ENCODE measurements at regions not wholly inside any gene's neighbourhood (a gene's known extent, or its start where the extent isn't known, plus 50 kb on each side); places are given as distances from the start of the nearest gene placed in this dataset.

DNA sequence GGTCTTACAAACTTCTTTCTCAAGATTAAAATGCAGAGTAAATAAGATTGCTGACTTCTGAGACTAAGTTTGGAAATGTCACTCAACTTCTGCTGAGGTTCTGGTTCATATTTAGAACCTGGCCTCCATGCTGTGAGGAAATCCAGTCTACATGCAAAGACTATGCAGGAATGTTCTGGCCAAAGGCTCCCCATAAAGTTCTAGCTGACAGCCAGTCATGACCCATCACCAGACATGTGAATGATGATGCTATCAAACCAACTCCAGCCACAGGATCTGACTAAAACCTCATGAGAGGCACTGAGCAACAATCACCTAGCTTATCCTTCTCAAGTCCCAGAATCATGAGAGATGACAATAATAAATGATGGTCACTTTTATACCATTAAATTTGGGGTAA is 935.1 kb upstream of the MAP3K7 start:
- no peak for DNase-seq (ENCODE audit: low spot score)

DNA sequence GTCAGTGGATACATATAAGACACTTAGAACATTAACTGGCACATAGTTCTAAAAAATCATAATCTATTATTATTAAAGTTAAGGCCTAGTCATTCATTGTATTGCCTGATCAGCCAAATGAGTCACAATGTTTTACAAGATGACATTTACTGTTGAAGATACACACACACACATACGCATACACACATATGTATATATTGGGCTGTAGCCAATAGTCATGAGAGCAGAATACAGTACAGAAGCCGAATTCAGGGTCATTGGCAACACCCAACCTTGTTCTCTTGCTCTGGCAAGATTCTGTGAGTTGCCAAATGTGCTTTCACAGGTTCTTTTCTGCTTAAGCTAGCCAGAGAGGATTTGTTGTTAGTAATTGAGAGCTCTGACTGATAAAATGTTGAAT is 922.8 kb upstream of the MAP3K7 start:
- DNase-seq (ENCODE audit: low spot score), result no peak

DNA sequence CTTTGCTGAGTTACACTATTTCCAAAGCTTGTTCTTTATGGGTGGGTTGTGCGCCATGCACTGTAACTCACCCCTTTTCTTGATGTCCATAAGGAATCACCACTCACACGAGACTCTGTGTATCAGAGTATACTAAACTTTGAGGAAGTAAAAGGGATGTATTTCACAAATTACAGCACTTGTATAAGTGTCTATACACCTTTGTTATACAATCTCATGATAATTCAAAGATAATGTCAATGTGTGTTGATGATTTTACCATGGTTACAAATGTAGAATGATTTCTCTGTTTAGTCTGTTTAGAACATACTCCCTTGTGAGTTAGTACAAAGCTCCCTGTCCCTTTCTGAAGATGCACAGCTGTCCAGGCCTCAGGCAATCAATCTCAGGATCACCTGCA is 922.2 kb upstream of the MAP3K7 start:
- no peak for DNase-seq (ENCODE audit: low spot score)

DNA sequence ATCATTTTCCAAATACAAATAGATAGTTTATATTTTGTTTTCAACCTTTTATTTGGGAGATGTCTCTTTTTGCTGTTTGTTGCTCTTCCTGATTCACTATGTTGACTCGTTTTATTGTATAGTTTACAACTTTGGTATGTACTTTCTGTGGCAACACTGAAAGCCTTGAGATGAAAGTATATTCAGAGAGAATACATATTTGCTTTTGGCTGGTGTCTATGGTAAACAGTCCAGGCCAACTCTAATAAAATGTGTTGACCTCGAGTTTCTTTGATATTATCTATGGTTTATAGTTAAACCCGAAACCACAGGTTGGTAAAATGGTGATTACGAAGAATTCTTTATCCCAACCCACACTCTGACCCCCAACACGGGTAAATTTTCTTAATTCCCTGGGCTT is 919.6 kb upstream of the MAP3K7 start:
- no peak for DNase-seq (ENCODE audit: low spot score)

DNA sequence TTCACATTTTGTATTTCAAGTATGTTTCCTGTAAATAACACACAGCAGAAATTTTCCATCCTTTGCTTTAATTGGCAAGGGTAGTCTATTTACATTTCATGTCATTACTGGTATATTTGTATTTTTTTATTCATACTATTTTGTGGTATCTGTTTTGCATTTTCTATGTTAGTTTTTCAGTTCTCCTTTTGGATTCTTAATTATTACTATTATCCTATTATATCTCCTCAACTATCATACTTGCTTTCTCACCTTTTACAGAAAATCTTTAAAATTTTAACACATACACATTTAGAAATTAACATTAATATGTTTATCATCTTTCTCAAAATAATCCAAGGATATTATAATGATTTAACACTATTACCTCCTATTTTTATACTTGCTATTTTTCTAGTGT is 918.3 kb upstream of the MAP3K7 start:
- DNase-seq (ENCODE audit: low spot score), result no peak

DNA sequence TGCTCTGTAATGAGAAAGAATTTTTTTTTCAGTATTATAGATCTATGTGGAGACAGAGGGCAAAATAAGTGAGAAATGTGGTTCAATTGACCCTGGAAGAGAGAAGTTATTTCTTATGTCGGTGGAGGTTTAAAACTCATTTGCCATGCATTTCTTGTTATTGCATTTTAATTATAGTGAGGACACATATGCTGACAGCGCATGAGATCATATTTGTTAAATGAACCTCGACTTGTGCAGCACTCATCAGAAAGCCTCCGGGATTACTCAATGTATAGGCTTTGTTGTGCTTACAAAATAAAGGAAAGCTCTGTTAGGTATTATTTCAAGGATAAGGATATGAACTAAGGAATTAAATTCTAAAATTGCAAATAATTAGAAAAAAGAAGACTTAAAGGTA is 915.1 kb upstream of the MAP3K7 start:
- DNase-seq (ENCODE audit: low spot score), result no peak

DNA sequence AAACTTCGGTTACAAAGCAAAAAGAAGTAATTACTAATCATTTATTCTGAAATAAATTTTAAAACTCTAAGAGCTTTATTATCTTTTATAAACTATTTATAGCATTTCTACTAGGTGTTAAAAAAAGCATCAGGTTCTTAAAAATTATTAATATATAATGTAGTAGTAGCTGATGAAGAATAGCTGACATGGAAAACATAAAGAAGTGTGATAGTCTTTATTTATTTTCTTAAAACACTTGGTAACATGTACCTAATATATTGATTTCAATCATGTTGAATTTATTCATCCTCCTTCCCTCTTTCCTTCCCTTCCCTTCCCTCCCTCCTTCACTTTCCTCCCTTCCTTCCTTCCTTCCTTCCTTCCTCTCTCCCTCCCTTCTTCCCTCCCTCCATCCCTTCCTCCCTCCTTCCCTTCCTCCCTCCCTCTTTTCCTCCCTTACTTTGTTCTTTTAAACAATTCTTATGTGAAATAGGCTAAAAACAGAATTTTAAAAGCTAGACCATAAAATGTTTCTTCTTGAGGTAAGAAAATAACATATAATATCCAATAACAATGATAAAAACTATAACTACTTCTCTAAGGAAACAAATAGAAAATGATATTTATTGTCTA is 913.9 kb upstream of the MAP3K7 start:
- DNase-seq (ENCODE audit: low spot score), result no peak

DNA sequence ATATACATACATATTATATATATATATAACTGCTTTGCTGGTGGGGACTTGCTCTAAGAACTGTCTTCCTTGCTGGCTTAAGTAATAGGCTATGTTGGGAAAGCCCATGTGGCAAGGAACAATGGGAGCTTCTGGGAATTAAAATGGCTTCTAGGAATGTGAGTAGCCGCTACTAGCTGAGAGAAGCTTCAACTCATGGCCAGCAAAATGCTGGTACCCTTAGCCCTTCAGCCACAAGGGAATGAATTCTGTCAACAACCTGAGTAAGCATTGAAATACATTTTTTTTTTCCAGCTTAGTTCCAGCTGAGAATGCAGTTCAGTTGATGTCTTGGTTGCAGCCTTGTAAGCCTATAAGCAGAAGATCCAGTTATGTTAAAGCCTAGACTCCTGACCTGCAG is 911.7 kb upstream of the MAP3K7 start:
- DNase-seq (ENCODE audit: low spot score), result no peak

DNA sequence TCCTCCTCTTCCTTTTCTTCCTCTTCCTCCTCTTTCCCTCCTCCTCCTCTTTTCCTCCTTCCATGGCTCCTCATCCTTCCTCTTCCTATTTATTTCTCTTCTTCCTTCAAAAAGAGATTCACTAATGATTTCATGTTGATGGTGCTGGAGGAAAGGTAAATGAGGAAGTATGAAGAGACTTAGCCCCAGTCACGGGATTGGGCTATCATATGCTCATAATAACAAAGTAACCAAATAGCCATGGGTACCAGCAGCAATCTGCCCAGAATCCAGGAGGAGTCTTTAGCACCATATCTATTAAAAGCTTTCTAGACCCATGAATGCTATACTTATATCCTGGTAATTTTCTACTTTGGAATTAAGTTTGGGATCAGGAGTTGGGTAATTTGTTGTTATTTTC is 910.9 kb upstream of the MAP3K7 start:
- no peak for DNase-seq (ENCODE audit: low spot score)

DNA sequence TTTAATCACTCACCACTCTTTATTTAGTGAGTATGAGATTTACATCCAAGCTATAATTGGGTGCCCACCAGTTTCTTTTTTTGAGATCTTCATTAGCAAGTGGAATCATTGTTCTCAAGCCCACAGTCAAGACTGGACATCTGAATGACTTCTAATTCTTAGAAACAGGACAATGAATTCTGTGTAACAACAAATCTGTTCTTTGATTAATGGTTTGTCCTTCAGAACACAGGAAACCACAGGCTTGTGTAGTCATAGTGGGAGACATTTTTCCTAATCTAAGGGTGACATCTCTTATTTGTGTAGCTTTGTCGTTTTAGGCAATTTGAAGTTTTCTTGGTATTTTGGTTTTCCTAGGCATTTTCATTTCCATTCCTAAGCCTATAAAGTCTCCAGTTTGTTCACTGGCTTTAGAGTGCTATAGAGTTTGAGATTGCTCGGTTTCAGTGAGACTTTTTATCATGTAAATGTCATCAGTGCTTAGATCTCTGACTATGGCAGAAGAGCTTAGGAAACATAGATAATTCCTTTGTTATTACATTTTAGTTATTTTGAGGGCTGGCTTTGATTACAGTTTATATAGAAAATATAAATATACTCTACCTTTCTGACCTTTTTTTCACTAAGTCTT is 903.9 kb upstream of the MAP3K7 start:
- no peak for DNase-seq (ENCODE audit: low spot score)

DNA sequence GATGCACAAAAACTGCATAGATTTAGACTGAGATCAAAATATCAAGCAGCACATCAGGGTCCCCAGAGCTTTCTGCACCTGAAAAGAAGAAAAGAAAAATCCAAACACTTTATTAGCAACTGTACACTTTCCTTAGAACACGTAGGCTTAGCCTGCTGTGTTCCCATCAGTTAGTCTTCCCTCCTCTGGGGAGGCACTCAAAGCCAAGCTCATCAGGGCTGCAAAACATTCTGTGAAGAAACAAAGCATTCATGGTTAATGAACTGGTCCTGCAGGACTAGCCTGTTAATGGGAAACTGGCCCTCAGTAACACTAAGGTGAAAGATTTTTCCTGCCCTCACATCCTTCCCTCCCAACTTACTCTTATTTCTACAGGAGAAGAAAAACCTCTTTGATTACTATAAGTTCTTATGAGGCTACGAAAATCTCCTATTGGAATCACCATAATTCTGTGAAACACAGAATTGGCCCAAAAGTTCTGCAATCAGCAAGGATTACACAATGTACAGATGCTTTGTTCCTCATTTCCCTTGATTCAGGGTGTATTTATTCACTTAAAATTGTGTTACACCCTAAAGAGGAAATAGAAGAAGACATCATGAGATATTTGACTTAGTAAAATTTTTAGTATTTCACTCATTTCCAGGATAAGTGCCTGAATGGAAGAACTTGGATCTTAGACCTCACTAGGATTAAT is 901.0 kb upstream of the MAP3K7 start:
- no peak for DNase-seq (ENCODE audit: low spot score)

DNA sequence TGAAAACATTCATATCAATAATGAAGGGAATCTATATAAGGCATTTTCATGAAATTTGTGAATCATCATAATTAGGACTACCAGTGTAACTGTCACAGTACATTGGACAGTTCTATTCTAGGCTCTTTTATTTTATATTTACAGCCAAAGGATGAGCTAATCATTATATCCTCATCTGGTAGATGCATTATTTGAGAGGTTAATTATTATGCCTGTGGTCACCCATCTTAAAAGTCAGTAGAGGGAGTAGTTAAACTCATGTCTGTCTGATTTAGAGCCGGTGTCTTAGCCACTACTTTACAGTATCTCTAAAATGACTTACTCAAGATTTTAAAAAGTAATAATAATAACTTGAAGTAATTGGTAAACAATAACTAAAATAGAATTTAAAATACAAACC is 899.3 kb upstream of the MAP3K7 start:
- no peak for DNase-seq (ENCODE audit: low spot score)

DNA sequence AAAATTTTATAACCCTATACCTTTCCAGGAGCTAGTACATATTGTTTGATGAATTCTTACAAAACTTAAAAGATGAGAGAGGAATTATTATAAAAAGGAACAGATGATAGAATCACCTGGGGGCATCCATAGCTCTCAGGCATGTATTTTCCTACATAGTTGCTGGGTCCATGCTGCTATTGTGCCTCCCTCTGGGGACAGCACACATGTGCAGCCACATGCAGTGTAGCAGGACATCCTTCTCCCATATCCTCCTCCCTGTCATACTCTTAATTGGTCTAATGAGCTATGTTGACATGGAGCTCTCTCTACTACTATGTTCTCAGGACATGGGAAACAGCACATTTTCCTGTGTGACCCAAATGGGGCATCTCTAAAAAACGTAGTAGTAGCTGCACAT is 898.2 kb upstream of the MAP3K7 start:
- no peak for DNase-seq (ENCODE audit: low spot score)

DNA sequence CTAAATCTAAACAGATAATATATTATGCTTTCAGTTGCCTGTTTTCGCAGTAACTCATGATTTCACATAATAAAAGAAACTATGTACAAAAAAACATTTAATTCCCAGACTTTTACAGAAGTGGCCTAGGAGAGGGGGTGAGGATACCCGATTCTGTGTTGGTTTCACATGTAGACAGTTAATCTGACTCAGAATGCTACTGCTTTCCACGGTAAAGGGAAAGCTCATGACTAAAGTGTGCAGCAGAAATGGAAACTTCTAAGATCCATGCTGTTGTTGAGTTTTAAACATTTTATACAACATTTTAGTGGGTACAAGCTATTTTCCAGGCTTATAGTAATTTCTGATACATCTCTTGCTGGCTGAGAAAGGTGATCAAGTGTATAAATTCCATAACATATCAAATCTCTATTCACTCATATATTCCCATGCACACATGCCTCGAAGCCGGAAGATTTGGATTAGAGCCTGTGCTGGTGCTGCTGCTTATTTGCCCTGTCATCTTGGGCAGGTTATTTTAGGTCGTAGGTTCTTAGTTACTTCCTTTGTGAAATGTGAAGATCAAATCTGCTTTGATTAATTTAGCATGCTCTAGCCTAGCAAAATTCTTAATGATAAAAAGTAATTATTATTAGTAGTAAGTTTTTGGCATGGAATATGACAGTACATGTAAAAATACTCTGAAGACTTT is 896.7 kb upstream of the MAP3K7 start:
- no peak for DNase-seq (ENCODE audit: low spot score)

DNA sequence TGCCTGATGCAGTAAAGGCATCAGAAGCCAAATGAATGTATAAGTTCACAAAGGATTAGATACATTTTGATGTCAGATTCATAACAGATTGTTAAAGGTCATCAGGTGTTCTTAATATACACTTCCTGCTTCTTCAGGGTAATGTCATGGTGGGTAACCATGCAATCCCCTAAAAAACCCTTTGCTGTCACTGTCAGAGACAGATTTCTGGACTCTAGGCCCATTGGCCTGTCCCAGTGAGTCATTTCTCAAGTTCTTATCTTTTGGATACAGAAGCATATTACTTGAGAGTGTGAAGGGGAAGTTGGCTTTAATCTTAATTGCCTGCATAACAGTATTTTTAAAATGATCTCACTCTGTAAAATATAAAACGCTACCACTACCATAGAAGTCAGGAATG is 895.6 kb upstream of the MAP3K7 start:
- DNase-seq (ENCODE audit: low spot score), result no peak

DNA sequence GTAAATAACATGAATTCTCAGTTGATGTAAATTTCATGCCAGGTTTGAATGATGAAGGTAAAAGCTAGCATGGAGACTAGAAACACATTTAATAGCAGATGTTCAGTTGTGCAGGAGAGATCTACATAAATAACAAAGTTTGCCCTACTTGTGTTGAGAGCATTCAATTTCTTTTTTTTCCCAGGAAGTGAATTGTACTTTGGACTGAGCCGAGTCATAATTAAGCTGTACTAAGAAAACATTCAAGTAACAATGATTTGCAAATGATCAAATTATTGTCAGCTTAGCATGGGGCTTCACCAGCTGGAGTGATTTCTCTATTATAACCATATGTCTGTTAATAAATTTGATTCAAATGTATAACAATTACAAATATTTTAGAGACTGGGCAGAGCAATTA is 893.5 kb upstream of the MAP3K7 start:
- no peak for DNase-seq (ENCODE audit: low spot score)

DNA sequence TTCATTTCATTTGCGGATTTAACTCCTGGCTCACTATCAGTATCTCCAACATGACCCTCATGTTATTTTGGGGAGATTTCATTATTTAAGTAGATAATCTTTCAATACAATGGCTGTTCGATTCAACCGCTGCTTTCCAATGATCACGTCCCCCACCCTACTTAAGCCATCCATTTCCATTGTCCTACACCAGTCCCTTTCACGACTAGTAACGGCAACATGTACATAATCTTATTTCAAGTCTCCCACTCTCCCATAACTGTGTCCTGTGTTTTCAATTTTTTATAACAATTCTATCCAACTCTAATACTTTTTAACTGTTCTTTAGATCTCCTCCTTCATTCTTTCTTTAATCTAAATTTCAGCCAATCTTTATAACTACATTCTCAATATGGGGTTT is 890.8 kb upstream of the MAP3K7 start:
- no peak for DNase-seq (ENCODE audit: low spot score)

DNA sequence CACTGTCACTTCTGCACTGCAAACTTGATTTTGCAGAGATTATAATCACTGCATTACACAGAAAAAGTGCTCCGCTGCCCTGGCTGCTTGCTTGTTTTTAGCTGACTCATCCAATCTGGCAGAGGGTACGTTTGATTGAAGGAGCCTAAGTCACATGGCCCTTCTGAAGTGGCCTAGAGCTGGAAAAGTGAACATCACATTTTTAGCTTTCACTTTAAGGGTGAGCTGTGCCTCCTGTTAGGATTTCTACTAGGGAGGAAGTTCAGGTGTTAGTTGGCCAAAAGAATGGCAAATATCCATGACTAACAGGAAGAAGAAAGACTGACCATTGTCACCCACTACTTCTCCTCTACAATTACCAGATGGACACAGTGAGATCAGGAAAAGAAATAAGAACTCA is 889.1 kb upstream of the MAP3K7 start:
- no peak for DNase-seq (ENCODE audit: low spot score)

DNA sequence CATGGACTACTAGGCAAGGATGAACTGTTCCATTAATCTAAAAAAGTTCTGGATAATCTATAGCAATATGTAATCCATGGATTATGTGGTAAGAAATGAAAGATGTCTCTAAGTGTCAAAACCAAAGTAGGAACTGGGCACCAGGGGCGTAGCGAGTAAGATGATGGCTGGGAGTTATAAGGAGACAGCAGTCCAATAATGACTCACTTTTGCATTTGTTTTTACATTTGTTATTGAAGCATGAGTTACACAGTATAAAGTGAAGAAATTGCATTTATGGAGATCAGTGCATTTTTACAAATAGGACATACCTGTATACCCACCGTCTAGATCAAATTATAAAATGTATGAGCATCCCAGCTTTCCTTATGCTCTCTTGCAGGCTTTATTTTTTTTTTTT is 878.5 kb upstream of the MAP3K7 start:
- no peak for DNase-seq (ENCODE audit: low spot score)

DNA sequence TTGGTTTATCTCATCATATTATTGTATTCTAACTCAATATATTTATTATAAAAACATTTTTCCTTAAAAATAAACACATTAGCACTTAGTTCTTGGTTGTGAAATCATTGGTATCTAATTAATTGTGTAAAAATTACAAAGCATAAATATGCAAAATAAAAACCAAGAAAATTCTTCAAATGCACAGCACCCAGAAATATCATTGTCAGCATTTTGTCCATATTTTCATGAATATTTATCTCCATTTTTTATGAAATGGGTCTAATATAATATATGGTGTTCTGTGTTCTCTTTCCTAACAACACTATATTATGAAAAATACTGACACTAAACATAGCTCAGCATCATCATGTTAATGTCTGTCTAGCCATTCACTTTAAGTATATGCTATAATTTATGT is 877.8 kb upstream of the MAP3K7 start:
- no peak for DNase-seq (ENCODE audit: low spot score)

DNA sequence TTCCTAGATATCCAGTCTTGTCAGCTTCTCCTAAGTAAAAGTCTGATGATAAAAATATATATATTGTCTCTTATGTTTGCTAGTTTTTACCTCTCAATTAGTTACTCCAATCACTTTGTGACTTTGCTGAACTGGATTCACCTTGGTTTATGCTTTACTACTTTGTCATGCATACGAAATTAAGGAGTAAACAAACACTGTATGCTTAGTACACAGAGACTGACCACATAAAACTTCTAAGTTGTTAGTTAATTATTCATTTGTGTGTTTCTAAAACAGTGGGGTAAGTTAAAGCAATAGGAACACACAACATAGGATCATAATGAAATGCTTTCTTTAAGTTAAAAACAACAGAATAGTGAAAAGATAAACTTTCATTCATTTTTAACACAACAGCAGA is 877.3 kb upstream of the MAP3K7 start:
- no peak for DNase-seq (ENCODE audit: low spot score)

DNA sequence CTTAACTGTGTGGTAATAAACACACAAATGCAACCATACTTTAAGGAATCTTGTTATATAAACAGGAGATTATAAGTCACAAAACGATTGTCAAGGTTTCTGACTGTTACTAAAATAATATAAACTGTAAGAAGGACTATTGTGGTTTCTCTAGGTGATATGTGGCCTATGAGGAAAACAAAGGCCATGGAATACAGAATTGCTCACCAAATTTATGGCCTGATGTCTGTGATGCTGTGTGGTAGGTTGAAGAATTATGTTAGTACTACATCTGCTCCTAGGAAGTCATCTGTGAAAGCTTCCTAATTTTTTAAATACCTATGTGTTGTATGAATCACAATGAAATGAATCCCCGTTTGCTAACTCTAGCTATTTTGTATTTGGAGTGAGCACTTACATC is 875.4 kb upstream of the MAP3K7 start:
- no peak for DNase-seq (ENCODE audit: low spot score)

DNA sequence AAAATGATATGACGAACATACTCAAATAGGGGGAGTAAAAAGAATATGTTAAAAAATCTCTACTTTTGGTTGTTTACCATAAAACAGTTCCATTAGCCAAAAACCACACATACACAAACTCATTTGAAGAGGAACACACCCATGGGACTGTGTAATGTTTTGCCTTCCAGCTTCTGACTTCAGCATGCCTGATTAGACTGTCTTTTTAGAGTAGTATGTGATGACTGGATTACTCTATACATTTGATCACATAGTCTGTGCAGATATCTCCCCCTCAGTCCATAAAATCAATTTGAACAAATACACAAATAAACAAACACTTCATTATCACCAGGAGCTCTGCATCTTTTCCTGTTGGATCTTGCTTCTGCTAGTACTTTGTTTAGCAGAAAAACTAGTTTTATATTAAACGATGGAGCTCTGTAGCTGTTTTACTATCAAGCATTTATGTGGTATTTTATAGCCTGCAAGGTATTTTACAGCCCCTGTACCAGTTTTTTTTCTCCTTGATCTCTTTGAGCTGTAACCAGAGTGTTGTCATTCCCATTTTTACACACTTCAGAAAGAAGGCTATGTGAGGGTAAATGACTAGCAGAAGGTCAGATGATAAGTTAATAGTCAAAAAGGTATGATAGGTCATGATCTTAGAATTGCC is 866.5 kb upstream of the MAP3K7 start:
- no peak for DNase-seq (ENCODE audit: low spot score)
